HG03039 (cell line): ENCODE measurements at regions not wholly inside any gene's neighbourhood (a gene's known extent, or its start where the extent isn't known, plus 50 kb on each side); places are given as distances from the start of the nearest gene placed in this dataset.
A peak's percentile ranks its signal among the peaks of the same experiment; 100 is the strongest.
"Not testable (repeated sequence)": the region's sequence is repeated elsewhere in the genome, so short reads cannot be mapped to it uniquely, and the experiment has no call there.

ENCODE experiments used
- ATAC-seq: cut with Tn5 transposase; IDR thresholded peaks from one replicate; pipeline ENCODE4 v1.9.1; 2021; ENCODE audit warnings: mild to moderate bottlenecking, moderate library complexity; ENCODE audit not compliant: unreplicated experiment

DNA sequence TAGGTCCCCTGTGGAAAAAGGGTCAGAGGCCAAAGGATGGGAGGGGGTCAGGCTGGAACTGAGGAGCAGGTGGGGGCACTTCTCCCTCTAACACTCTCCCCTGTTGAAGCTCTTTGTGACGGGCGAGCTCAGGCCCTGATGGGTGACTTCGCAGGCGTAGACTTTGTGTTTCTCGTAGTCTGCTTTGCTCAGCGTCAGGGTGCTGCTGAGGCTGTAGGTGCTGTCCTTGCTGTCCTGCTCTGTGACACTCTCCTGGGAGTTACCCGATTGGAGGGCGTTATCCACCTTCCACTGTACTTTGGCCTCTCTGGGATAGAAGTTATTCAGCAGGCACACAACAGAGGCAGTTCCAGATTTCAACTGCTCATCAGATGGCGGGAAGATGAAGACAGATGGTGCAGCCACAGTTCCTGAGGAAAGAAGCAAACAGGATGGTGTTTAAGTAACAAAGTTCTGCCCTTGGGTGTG lies 165.8 kb downstream of the RPIA start:
- ATAC-seq: no peak

GRCh38 chr2:88857951-88858411 lies 166.5 kb downstream of the RPIA start:
- ATAC-seq: no peak

DNA sequence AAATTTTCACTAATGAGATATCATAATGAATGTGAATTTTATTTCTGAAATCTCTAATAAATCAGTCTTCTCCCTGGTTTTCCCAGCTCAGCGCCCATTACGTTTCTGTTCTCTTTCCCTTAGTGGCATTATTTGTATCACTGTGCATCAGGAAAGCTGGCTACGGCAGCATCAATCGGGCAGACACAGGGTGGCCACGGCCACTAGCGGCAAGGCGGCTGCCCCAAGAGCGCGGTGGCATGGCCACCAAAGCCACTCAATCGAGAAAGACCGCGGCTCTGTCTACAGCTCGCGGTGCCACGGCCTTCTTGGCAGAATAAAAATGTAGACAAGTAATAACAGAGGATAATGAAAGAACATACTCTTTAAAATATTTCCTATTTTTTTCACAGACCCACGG lies 168.0 kb downstream of the RPIA start:
- ATAC-seq: no peak

- no peak for ATAC-seq
Observed at GRCh38 chr2:88860421-88861075, 169.1 kb downstream of the RPIA start.

- peak; percentile 55 for ATAC-seq
Observed at GRCh38 chr2:88865801-88866371, 174.4 kb downstream of the RPIA start.

GRCh38 chr2:88866756-88867155 lies 175.3 kb downstream of the RPIA start:
- no peak for ATAC-seq

DNA sequence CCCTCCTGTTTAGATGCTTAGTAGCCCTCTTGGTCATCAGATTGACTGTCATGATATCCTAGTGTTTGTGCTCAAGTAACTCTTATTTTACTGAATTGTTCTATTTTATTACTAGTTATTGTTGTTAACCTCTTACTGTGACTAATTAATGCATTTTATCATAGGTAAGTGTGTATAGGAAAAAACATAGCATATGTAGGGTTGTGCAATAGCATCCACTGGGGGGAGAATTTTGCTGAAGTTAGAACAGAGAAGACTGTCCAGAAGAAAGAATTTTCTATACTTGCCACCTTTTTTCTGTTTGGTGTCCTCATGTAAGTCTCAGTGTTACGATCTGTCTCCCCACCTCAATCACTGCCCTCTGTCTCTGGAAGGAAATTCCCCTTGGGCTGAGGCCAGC lies 177.4 kb downstream of the RPIA start:
- ATAC-seq: no peak

GRCh38 chr2:88870267-88870839 lies 178.9 kb downstream of the RPIA start:
- ATAC-seq: no peak

- ATAC-seq: no peak
Observed at GRCh38 chr2:88871336-88871735, 179.9 kb downstream of the RPIA start.

GRCh38 chr2:88873620-88874019 lies 182.1 kb downstream of the RPIA start:
- ATAC-seq: no peak

DNA sequence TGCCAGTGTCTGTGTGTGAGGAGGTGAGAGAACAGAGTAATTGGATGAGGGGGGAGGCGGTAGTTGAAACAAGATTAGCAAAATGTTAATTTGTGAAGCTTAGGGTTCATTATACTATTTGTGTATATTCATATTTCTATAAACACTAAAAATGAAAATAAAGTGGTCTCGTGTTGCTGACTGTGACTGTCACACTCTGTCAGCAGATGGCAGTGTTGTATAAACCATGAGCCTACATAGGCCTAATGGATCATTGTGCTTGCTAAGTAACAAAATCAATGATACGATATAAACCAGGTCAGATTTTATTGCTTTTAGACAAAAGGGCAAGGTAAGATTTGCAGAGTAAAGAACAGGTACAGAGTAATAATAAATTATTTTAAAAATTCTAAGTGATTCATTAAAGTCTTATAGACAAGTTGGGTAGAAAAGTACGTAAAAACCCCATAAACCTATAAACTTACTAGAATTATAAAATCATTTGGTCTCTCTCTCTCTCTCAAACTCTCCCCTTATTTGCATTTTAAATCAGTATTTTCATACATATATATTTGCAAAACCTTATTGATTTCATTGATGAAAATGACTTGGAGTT lies 182.7 kb downstream of the RPIA start:
- ATAC-seq: no peak

DNA sequence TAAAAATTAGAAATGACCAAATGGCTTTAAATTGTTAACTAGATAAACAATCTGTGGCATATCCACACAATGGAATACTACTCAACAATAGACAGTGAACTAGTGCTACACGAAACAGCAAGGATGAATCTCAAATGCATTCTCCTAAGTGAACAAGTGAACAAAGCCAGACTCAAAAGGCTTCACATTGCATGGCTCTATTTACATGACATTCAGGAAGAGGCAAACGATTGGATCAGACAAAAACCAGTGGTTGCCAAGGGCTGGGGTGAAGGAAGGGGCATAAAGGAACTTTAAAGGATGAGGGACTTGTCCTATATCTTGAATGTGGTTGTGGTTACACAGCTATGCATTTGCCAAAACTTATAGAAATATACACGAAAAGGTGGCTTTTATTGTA lies 184.3 kb downstream of the RPIA start:
- ATAC-seq: no peak

- no peak for ATAC-seq
Observed at GRCh38 chr2:88880441-88880953, 189.0 kb downstream of the RPIA start.

DNA sequence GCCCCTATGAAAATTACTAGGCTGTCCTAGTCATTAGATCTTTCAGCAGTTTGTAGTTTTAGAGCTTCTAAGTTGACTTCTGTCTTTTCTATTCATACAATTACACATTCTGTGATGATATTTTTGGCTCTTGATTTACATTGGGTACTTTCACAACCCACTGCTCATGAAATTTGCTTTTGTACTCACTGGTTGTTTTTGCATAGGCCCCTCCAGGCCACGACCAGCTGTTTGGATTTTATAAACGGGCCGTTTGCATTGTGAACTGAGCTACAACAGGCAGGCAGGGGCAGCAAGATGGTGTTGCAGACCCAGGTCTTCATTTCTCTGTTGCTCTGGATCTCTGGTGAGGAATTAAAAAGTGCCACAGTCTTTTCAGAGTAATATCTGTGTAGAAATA lies 193.8 kb downstream of the RPIA start:
- peak; percentile 71 for ATAC-seq

DNA sequence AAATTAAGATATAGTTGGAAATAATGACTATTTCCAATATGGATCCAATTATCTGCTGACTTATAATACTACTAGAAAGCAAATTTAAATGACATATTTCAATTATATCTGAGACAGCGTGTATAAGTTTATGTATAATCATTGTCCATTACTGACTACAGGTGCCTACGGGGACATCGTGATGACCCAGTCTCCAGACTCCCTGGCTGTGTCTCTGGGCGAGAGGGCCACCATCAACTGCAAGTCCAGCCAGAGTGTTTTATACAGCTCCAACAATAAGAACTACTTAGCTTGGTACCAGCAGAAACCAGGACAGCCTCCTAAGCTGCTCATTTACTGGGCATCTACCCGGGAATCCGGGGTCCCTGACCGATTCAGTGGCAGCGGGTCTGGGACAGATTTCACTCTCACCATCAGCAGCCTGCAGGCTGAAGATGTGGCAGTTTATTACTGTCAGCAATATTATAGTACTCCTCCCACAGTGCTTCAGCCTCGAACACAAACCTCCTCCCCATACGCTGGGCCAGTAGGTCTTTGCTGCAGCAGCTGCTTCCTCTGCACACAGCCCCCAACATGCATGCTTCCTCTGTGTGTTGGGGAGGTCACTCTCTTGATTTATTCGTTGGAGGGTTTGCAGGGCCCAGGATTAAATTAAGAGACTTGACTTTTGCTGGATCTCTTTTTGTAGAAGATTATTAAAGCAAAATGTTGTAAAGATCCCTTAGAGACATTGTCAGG lies 194.4 kb downstream of the RPIA start:
- ATAC-seq: no peak

- not testable (repeated sequence) for ATAC-seq
Observed at GRCh38 chr2:88887466-88887865, 196.0 kb downstream of the RPIA start.

DNA sequence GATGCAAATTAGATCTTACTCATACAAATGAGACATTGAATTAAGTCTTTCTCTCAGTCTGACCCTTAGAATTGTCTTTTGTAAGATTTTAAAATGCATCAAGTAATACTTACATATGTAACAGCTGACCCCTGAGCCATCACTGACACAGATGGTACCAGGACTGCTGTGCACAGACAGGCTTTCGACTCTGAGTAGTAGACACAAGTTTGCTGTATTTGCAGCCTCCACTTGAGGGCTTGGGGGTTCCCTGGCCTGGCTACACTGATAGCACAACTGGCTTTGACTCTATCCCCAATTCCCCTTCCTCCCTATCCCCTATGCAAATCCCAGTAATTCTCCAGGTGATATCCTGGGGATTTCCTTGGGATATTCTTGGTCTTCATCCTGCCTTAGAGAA lies 200.7 kb downstream of the RPIA start:
- ATAC-seq: no peak

GRCh38 chr2:88892788-88893187 lies 201.3 kb downstream of the RPIA start:
- ATAC-seq: no peak

DNA sequence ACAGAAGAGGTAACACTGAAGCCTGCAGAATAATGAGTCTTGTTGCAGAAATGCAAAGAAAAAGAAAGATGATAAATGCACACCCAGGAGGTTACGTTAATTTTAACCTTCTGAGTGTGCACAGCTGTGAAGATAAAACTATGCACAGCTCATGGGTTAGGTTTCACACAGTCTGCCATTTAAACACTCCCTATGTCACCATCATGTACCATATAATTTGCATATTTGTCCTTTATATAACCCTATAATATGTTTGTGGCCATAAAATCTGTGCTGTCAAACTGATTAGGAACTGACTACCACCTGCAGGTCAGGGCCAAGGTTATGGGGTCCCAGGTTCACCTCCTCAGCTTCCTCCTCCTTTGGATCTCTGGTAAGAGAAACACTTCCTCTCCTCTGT lies 205.5 kb downstream of the RPIA start:
- no peak for ATAC-seq

- no peak for ATAC-seq
Observed at GRCh38 chr2:88897715-88898114, 206.2 kb downstream of the RPIA start.

DNA sequence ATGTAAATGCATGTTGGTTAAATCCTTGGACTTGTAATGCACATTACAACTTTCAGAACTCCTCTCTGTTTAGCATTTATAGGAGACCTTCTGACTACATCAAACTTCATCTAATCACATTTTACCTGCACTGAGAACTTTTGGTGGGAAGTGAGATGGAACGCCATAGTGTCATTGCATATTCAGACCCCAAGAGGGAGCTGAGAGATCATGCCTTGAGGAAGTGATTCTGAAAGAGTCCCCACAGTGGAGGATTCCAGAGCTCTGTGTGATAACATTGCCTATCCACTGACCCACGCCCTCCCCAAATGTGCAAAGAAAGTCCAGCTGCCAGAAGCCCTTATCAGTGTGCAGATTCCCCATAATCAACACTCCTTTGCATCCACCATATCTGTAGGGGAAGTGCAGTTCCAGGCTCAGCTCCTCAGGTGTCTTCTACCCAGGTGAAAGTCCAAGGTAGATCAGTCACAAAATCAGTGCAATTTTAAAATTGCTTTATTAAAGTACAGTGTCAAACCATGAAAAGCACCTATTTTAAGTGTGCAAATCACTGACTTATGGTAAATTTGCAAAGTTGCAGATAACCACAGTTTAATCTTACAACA lies 212.4 kb downstream of the RPIA start:
- ATAC-seq: no peak
